Ovary (tissue), 3 donors: ENCODE measurements at regions not wholly inside any gene's neighbourhood (a gene's known extent, or its start where the extent isn't known, plus 50 kb on each side); places are given as distances from the start of the nearest gene placed in this dataset.

Experiments
- CTCF ChIP-seq, 3 donors: fragments of 450-650 bp in 2 of 3; fragments of 200-600 bp in 1 of 3; IDR thresholded peaks; one replicate each; pipeline versions ENCODE4 v1.5.1 to v1.8.0; 2016 to 2022; ENCODE audit warnings: antibody characterized with exemption in 3 of 3, mild to moderate bottlenecking in 1 of 3
- POLR2A ChIP-seq: fragments of 450-650 bp; IDR thresholded peaks from one replicate; pipeline ENCODE4 v1.6.1; 2017; ENCODE audit warnings: antibody characterized with exemption, mild to moderate bottlenecking, moderate library complexity
- donor health status: DM: no; HTN: no; CAD: no.

- TF ChIP-seq CTCF (IDR thresholded peaks at IDR 0.05) = no peak
- TF ChIP-seq POLR2A = no peak
These were observed 219.4 kb downstream of the TUBA3C start for GRCh38 chr13:18962168-18962734.
